Central memory CD8-positive, alpha-beta T cell (primary cell): ENCODE measurements at regions not wholly inside any gene's neighbourhood (a gene's known extent, or its start where the extent isn't known, plus 50 kb on each side); places are given as distances from the start of the nearest gene placed in this dataset.
A peak's percentile ranks its signal among the peaks of the same experiment; 100 is the strongest.

ENCODE experiments used
- ATAC-seq: fragments of 150-1000 bp; cut with Tn5 transposase; replicated peaks from 2 replicates; pipeline ENCODE4 v1.10.0; 2022; ENCODE audit warnings: mild to moderate bottlenecking, moderate FRiP score, moderate number of reproducible peaks; ENCODE audit not compliant: poor library complexity, severe bottlenecking; ENCODE audit errors: extremely low read depth
- DNase-seq, 2 donors: peaks; one replicate each; pipeline ENCODE4 v3.0.0; 2021; ENCODE audit warnings: low spot score in 2 of 2
- H3K27ac Mint-ChIP-seq: one replicate; pipeline ENCODE4 v1.8.0; 2022; ENCODE audit warnings: low read depth, mild to moderate bottlenecking, moderate library complexity, mixed read lengths
- H3K27me3 Mint-ChIP-seq: one replicate; pipeline ENCODE4 v1.8.0; 2022; ENCODE audit warnings: mixed read lengths
- H3K36me3 Mint-ChIP-seq: one replicate; pipeline ENCODE4 v1.8.0; 2022; ENCODE audit warnings: mild to moderate bottlenecking, moderate library complexity, mixed read lengths; ENCODE audit not compliant: insufficient read depth
- H3K4me1 Mint-ChIP-seq: one replicate; pipeline ENCODE4 v1.8.0; 2022; ENCODE audit warnings: mixed read lengths
- H3K4me3 Mint-ChIP-seq: one replicate; pipeline ENCODE4 v1.8.0; 2022; ENCODE audit warnings: mild to moderate bottlenecking, moderate library complexity, mixed read lengths
- H3K9me3 Mint-ChIP-seq: one replicate; pipeline ENCODE4 v1.8.0; 2022; ENCODE audit warnings: mixed read lengths

DNA sequence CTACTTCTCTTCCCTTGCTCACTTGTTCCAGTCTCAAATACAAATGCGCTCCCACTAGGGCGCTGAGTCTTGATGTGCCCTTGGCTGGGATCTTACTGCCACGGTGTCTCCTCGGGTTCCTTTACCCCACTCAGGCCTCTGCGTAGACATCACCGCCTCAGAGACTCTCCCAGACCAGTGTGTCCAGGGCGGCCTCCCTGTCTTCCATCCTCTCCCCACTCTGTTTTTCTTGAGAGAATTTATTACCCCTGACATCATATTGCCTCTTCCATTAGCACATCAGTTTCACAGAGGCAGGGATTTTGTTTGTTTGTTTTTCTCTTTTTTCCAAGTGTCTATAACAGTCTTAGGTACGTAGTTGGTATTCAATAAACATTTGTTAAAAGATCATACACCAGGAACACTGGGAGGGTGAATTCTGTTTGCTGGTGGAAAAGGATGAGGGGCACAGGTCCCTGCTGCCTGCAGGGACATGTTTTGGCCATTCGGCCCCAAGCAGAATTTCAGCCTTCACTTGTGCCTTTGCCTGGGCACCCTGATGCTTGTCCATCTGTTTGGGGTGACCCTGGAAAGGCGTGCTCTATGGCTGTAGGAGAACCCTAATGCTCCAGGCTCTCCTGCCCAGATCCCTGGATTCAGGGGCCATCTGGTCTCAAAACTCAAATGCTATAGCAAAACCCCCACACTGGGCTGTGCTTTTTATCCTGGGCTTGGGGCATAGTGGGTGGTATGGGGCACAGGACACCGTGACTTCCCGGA lies 55.0 kb downstream of the RPL37A start:
- Mint-ChIP-seq H3K4me3 (no peak overlapping the region), H3K27ac (no peak overlapping the region), H3K4me1 (peaks cover 28% of the 10 kb centered on the region), H3K9me3 (no peaks in the 10 kb centered on the region), H3K27me3 (peaks cover 7% of the 10 kb centered on the region), H3K36me3 (peaks cover 2% of the 10 kb centered on the region)
- ATAC-seq: no peak
- no peak for DNase-seq

DNA sequence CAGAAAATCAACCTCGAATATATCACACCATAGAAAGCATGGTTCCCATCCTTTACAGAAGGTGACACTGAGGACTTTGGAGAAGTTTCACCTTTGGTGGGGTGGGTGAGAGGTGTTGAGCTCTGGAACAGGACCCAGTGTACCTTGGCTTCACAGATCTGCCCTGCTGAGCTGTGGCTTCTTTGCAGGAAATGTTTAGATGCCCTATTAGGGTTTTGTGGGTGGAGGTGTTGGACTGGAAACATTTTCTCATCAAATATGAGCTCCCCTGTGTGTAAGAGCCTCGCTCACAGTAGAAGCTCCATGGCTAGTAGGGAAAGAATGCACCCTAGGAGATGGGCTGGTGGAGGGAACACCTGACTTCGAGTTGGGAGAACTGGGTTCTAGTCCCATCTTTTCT lies 55.6 kb downstream of the RPL37A start:
- DNase-seq: no peak
- Mint-ChIP-seq H3K4me3 (no peak overlapping the region), H3K27ac (peak overlapping the region; percentile 54), H3K4me1 (peaks cover 28% of the 10 kb centered on the region), H3K9me3 (no peaks in the 10 kb centered on the region), H3K36me3 (peaks cover 2% of the 10 kb centered on the region), H3K27me3 (peaks cover 7% of the 10 kb centered on the region)
- ATAC-seq: peak; percentile 89

DNA sequence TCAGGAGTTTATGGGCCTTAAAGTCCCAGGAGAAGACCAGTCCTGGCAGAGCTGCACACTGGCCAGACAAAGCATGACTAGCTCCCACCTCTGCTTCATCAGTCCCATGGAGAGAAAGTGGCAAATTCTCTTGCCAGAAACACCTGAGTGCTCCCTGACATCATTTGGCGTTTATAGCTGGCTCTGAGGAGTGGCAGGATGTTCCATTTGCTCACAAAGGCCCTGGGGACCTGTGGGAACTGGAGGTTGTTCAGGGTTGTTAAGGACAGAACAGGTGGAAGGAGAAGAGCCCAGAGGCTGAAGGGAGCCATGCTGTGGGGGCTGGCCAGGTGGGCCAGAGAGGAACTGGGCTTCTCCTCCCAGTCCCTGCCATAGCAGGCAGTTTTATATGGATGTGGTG lies 56.1 kb downstream of the RPL37A start:
- no peaks in the 10 kb centered on the region for H3K9me3 Mint-ChIP-seq
- H3K36me3 Mint-ChIP-seq: peaks cover 2% of the 10 kb centered on the region
- H3K4me1 Mint-ChIP-seq: peaks cover 28% of the 10 kb centered on the region
- ATAC-seq (no peak), DNase-seq (no peak)
- peak overlapping the region; percentile 54 for H3K27ac Mint-ChIP-seq
- peak overlapping the region; percentile 39 for H3K4me3 Mint-ChIP-seq
- H3K27me3 Mint-ChIP-seq: peaks cover 7% of the 10 kb centered on the region

DNA sequence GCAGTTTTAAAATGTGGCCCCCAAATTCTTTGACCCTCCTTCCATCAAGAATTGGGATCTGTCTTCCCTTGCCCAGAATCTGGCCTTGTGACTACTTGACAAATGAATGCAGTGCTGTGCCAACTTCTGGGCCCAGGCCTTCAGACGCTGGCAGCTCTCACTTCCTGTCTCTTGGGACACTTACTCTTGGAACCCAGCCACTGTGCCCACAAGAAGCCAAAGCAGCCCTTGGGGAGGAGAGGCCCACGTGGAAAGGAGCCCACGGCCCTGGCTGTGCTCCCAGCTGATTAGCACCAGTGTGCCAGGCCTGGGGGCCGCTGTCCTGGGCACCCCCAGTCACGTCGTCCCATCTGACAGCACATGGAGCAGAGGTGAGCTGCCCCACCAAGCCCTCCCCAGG lies 56.6 kb downstream of the RPL37A start:
- peak overlapping the region; percentile 39 for H3K4me3 Mint-ChIP-seq
- peaks cover 2% of the 10 kb centered on the region for H3K27me3 Mint-ChIP-seq
- no peak for ATAC-seq
- no peaks in the 10 kb centered on the region for H3K9me3 Mint-ChIP-seq
- peaks cover 28% of the 10 kb centered on the region for H3K4me1 Mint-ChIP-seq
- no peak for DNase-seq
- peak overlapping the region; percentile 54 for H3K27ac Mint-ChIP-seq
- peaks cover 2% of the 10 kb centered on the region for H3K36me3 Mint-ChIP-seq

DNA sequence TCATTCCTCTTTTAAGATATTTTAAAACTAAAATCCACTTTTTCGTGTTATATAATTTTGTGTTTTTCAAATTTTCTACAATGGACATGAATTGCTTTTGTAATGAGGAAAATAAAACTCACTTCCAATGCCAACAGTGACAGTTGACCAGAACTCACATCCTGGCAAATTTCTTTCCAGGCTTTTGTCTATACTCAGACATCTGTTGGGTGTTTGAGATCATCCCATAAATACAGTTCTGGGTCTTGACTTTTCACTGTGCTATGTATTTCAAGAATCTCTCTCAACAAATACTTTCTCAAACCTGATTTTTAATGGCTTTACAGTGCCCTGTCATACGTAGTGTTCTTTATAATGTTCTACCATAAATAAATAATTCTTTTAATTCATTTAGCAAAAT lies 57.6 kb downstream of the RPL37A start:
- peak overlapping the region; percentile 10 for H3K4me3 Mint-ChIP-seq
- DNase-seq: no peak
- no peaks in the 10 kb centered on the region for H3K9me3 Mint-ChIP-seq
- H3K36me3 Mint-ChIP-seq: peaks cover 2% of the 10 kb centered on the region
- ATAC-seq: no peak
- H3K4me1 Mint-ChIP-seq: peaks cover 28% of the 10 kb centered on the region
- no peaks in the 10 kb centered on the region for H3K27me3 Mint-ChIP-seq
- no peak overlapping the region for H3K27ac Mint-ChIP-seq

DNA sequence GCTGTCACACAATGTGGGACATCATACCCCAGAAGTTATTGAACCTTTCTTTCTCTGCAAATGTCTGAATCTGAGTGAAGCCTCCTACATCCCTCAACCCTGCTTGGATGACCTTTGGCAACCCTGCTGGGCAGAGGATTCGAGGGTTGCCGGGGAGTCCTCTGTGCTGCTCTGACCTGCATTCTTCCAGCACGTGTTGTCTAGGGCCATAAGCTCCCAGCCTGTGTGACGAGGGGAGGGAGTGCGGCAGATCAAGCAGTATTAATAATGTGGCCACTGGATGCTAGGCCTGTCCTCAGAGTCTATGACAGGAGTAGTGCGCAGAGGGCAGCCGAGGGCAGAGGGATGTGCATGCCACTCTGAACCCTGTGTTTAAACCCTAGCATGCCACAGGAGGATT lies 58.8 kb downstream of the RPL37A start:
- peaks cover 28% of the 10 kb centered on the region for H3K4me1 Mint-ChIP-seq
- DNase-seq (no peak), ATAC-seq (no peak)
- no peak overlapping the region for H3K27ac Mint-ChIP-seq
- H3K27me3 Mint-ChIP-seq: peaks cover 6% of the 10 kb centered on the region
- H3K9me3 Mint-ChIP-seq: no peaks in the 10 kb centered on the region
- H3K4me3 Mint-ChIP-seq: no peak overlapping the region
- peaks cover 2% of the 10 kb centered on the region for H3K36me3 Mint-ChIP-seq

DNA sequence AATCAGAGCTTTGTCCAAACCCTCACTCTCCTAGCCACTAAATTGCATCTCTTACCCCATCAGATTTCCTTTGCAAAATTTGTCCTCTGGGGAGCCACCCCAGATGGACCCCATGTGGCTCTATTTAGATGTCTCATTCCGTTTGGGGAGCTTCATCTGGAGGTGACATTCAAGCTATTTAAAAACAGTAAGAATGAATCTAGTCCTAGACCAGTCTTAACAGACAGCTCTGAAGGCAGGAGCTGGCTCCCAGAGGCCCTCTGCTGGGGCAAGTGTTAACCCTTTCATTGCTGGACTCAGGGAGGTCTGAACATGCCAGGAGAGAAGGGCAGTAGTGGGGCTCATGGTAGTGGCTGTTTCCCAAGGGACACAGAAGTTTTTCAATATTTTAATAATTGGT lies 59.2 kb downstream of the RPL37A start:
- Mint-ChIP-seq H3K4me3 (no peak overlapping the region), H3K36me3 (peaks cover 2% of the 10 kb centered on the region), H3K4me1 (peaks cover 28% of the 10 kb centered on the region), H3K27ac (no peak overlapping the region), H3K27me3 (peaks cover 10% of the 10 kb centered on the region), H3K9me3 (no peaks in the 10 kb centered on the region)
- DNase-seq (no peak), ATAC-seq (no peak)

DNA sequence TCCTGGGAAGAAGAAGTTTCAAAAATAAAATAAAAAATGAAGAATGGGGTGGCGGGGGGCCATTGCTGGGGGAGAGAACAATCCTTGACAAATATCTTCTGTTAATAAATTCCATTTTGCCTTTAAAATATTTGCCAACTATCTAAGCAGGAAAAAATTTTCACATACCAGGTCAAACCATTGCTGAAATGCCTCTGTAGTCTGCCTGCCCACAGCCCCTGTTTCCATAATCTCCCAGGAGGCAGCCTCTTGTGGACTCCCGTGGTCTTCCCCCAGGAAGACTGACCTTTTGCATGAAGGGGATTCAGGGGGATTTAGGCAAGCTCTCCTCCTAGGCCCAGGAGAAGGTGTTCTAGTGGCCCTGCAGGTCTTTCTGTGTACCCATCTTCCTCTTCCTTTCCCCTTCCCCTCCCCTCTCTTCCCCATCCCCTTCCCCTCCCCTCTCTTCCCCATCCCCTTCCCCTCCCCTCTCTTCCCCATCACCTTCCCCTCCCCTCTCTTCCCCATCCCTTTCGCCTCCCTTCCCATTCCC lies 61.0 kb downstream of the RPL37A start:
- peaks cover 14% of the 10 kb centered on the region for H3K4me1 Mint-ChIP-seq
- H3K27me3 Mint-ChIP-seq: peaks cover 14% of the 10 kb centered on the region
- H3K9me3 Mint-ChIP-seq: no peaks in the 10 kb centered on the region
- no peak for DNase-seq
- H3K4me3 Mint-ChIP-seq: no peak overlapping the region
- ATAC-seq: no peak
- no peak overlapping the region for H3K27ac Mint-ChIP-seq
- peaks cover 2% of the 10 kb centered on the region for H3K36me3 Mint-ChIP-seq

DNA sequence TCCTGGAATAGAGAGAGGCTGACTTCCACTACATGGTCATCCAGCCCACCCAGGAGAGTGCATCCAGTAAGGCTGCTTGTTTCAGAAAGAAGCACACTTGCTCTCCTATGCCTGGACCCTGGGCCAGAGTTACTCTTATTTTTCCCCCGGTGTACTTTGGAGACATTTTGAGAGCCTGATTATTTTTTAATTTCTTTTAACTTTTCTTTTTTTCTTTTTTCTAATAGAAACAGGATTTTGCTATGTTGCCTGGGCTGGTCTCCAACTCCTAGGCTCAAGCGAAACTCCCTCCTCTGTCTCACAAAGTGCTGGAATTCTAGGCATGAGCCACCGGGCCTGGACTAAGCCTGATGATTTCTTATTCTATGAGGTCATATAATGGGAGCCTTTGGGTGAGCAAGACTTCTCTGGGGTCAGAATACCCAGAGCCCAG lies 62.2 kb downstream of the RPL37A start:
- Mint-ChIP-seq H3K4me3 (no peak overlapping the region), H3K36me3 (peaks cover 2% of the 10 kb centered on the region), H3K27ac (no peak overlapping the region), H3K27me3 (peaks cover 24% of the 10 kb centered on the region), H3K4me1 (peaks cover 2% of the 10 kb centered on the region), H3K9me3 (no peaks in the 10 kb centered on the region)
- DNase-seq (no peak), ATAC-seq (no peak)

DNA sequence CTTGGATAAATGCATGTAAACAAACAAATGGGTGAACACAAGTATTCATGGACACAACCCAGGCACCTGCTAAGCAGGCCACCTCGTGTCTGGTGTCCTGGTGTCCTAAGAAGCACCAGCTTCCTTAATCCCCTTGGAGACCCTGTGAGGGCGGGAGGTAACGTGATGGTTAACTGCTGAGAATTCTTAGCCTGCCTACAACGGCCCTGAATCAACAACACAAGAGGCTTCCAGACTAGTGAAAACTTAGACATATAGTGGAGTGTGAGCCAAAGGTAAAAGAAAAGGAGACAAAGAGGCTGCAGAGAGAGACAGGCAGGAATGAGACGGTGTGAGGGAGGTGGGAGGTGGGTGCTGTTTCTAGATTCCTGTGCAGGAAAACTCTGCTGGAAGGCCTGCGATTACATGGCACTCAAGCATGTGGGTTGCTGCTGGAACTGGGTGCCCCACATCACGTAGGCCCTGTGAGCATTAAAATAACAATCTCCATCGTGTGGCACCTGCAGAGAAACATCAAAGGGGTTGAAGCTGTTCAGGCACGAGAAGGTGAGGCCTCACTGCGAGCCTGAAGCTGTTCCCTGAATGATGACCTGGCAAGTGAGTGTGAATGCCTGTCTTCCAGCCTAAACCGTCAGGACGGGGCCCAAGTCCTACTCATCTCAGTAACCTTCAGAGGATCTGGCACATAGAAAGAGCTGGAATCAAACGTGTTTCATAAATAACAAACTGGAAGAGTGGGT lies 64.2 kb downstream of the RPL37A start:
- no peaks in the 10 kb centered on the region for H3K9me3 Mint-ChIP-seq
- no peak overlapping the region for H3K4me3 Mint-ChIP-seq
- no peak overlapping the region for H3K27ac Mint-ChIP-seq

DNA sequence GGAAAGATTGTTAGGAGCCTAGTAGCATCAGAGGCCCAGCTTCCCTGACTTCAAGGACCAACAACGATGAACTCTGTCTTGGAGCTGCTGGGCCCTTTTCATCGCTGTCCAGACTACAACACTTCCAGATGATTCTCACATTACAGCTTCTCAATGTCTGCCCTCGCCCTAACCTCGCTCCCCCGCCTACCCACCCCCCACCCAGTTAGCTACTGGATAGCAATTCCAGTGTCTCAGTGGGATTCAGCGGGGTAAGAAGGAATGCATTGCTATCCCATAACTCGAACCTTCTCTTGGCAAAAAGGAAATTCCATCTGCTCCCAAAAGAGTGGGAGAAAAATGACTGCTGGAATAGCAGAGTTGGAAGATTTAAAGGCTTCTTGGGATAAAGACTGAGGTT lies 65.0 kb downstream of the RPL37A start:
- Mint-ChIP-seq H3K9me3 (no peaks in the 10 kb centered on the region), H3K27me3 (peaks cover 35% of the 10 kb centered on the region), H3K36me3 (no peaks in the 10 kb centered on the region), H3K4me3 (no peak overlapping the region), H3K27ac (no peak overlapping the region), H3K4me1 (no peaks in the 10 kb centered on the region)
- DNase-seq: no peak
- no peak for ATAC-seq

More for the DNA sequence above, 64.2 kb downstream of the RPL37A start:
- Mint-ChIP-seq H3K4me1 (no peaks in the 10 kb centered on the region), H3K27me3 (peaks cover 33% of the 10 kb centered on the region), H3K36me3 (no peaks in the 10 kb centered on the region)
- DNase-seq: no peak
- ATAC-seq: no peak

DNA sequence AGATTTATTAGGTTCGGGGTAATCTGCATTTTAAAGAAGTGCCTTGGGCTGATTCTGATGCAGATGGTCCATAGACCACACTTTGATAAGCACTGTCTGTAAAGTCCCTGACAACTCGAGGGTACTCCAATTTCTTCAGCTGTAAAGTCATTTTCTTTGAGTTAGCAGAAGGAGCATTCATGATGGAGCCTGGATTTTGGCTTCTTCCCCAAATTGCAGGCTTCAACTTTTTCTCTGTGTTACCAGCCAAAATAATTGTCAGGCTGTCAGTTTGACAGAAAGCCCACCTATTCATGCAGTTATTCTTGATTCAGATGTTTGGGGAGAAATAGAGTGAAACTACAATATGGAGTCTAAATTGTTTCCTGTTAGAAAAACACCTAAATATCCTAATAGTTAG lies 66.0 kb downstream of the RPL37A start:
- H3K27ac Mint-ChIP-seq: no peak overlapping the region
- H3K27me3 Mint-ChIP-seq: peaks cover 44% of the 10 kb centered on the region
- H3K4me3 Mint-ChIP-seq: no peak overlapping the region

DNA sequence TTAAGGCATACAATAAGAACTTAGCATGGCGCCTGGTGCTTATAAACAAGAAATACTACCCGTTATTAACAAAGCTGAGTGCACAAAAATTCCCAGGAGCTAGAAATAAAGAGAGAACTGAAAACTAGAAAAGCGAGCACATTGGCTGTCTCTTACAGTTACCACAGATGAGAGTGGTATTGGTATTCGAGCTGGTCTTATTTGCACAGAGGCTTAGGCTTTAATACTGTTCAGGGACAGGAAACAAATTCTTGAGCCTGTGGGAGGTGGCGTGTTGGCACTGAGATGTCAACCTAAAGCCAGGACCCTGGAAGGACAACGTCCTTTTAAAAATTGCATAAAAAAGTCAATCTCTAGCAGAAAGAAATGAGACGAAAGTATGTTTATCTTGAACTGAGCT lies 67.3 kb upstream of the IGFBP2 start:
- H3K9me3 Mint-ChIP-seq: no peaks in the 10 kb centered on the region
- H3K27me3 Mint-ChIP-seq: peaks cover 44% of the 10 kb centered on the region
- H3K4me1 Mint-ChIP-seq: no peaks in the 10 kb centered on the region
- DNase-seq (no peak), ATAC-seq (no peak)
- H3K36me3 Mint-ChIP-seq: no peaks in the 10 kb centered on the region
- H3K4me3 Mint-ChIP-seq: no peak overlapping the region
- H3K27ac Mint-ChIP-seq: no peak overlapping the region

More for the DNA sequence above, 66.0 kb downstream of the RPL37A start:
- no peaks in the 10 kb centered on the region for H3K4me1 Mint-ChIP-seq
- H3K9me3 Mint-ChIP-seq: no peaks in the 10 kb centered on the region
- no peak for DNase-seq
- H3K36me3 Mint-ChIP-seq: no peaks in the 10 kb centered on the region
- ATAC-seq: no peak
